ENCODE measurements at regions not wholly inside any gene's neighbourhood (a gene's known extent, or its start where the extent isn't known, plus 50 kb on each side); places are given as distances from the start of the nearest gene placed in this dataset.
A peak's percentile ranks its signal among the peaks of the same experiment; 100 is the strongest.

- ATAC-seq (no peak), DNase-seq (ENCODE audit: low read depth, low spot score) (no peak)
- intact Hi-C loops (cut with micrococcal nuclease; ENCODE audit: unreplicated experiment), result no loop called here
- Histone ChIP-seq H3K27ac (ENCODE audit: low read length) (no peak overlapping the region), H3K27me3 (ENCODE audit: control insufficient read depth, insufficient read depth, low read length) (no peaks in the 10 kb centered on the region), H3K9me3 (ENCODE audit: control insufficient read depth, insufficient read depth, low read depth, low read length) (no peaks in the 10 kb centered on the region), H3K36me3 (ENCODE audit: control insufficient read depth, insufficient read depth, low read length) (no peaks in the 10 kb centered on the region), H3K4me3 (ENCODE audit: low read depth in 2 of 2, low read length in 2 of 2) (no peak overlapping the region), H3K4me1 (ENCODE audit: control insufficient read depth, insufficient read depth, low read length) (no peaks in the 10 kb centered on the region)
- ChIA-PET CTCF (no interaction called here), POLR2A (no interaction called here)
- in situ Hi-C loops (cut with HindIII; ENCODE audit: low pct_unique_long_range_greater_than_20kb, low sequenced_read_pairs), result no loop called here
- TF ChIP-seq TCF7L2 (IDR thresholded peaks at IDR 0.05; ENCODE audit: low read depth, low read length), result no peak
- TF ChIP-seq SIN3A (IDR thresholded peaks at IDR 0.05; ENCODE audit: borderline replicate concordance, insufficient read depth, low read depth, low read length), result no peak
- no peak for TF ChIP-seq CTCF (IDR thresholded peaks at IDR 0.05)
- no peak for TF ChIP-seq REST (IDR thresholded peaks at IDR 0.05; ENCODE audit: insufficient read depth in 1 of 2, low read depth in 2 of 2, low read length in 1 of 2)
- TF ChIP-seq POLR2AphosphoS5 (IDR thresholded peaks at IDR 0.05; ENCODE audit: low read depth, low read length), result no peak
- no TSS peak for BruUV-seq (replicated peaks)
These were observed 289.9 kb upstream of the RASA1 start for GRCh38 chr5:86977808-86978207.

- ChIA-PET POLR2A (no interaction called here), CTCF (no interaction called here)
- no peaks in the 10 kb centered on the region for H3K9me3 ChIP-seq (ENCODE audit: control insufficient read depth, insufficient read depth, low read depth, low read length)
- ATAC-seq (no peak), DNase-seq (ENCODE audit: low read depth, low spot score) (peak; percentile 30)
- no peaks in the 10 kb centered on the region for H3K27me3 ChIP-seq (ENCODE audit: control insufficient read depth, insufficient read depth, low read length)
- BruUV-seq (replicated peaks), result no TSS peak
- intact Hi-C loops (cut with micrococcal nuclease; ENCODE audit: unreplicated experiment), result no loop called here
- no peak overlapping the region for H3K27ac ChIP-seq (ENCODE audit: low read length)
- no peaks in the 10 kb centered on the region for H3K4me1 ChIP-seq (ENCODE audit: control insufficient read depth, insufficient read depth, low read length)
- TF ChIP-seq REST (IDR thresholded peaks at IDR 0.05; ENCODE audit: insufficient read depth in 1 of 2, low read depth in 2 of 2, low read length in 1 of 2), result no peak
- TF ChIP-seq POLR2AphosphoS5 (IDR thresholded peaks at IDR 0.05; ENCODE audit: low read depth, low read length), result no peak
- TF ChIP-seq SIN3A (IDR thresholded peaks at IDR 0.05; ENCODE audit: borderline replicate concordance, insufficient read depth, low read depth, low read length), result no peak
- TF ChIP-seq CTCF (IDR thresholded peaks at IDR 0.05), result no peak
- no peak for TF ChIP-seq TCF7L2 (IDR thresholded peaks at IDR 0.05; ENCODE audit: low read depth, low read length)
- in situ Hi-C loops (cut with HindIII; ENCODE audit: low pct_unique_long_range_greater_than_20kb, low sequenced_read_pairs), result no loop called here
- H3K36me3 ChIP-seq (ENCODE audit: control insufficient read depth, insufficient read depth, low read length), result no peaks in the 10 kb centered on the region
- H3K4me3 ChIP-seq (ENCODE audit: low read depth in 2 of 2, low read length in 2 of 2), result no peak overlapping the region
These were observed 287.8 kb upstream of the RASA1 start for GRCh38 chr5:86979811-86980411.
